HPDE6-E6E7 (cell line): ENCODE measurements at regions not wholly inside any gene's neighbourhood (a gene's known extent, or its start where the extent isn't known, plus 50 kb on each side); places are given as distances from the start of the nearest gene placed in this dataset.

ENCODE experiments used
- DNase-seq: peaks from one replicate; pipeline ENCODE4 v3.0.0; 2011; ENCODE audit warnings: missing footprints; ENCODE audit errors: extremely low spot score

DNA sequence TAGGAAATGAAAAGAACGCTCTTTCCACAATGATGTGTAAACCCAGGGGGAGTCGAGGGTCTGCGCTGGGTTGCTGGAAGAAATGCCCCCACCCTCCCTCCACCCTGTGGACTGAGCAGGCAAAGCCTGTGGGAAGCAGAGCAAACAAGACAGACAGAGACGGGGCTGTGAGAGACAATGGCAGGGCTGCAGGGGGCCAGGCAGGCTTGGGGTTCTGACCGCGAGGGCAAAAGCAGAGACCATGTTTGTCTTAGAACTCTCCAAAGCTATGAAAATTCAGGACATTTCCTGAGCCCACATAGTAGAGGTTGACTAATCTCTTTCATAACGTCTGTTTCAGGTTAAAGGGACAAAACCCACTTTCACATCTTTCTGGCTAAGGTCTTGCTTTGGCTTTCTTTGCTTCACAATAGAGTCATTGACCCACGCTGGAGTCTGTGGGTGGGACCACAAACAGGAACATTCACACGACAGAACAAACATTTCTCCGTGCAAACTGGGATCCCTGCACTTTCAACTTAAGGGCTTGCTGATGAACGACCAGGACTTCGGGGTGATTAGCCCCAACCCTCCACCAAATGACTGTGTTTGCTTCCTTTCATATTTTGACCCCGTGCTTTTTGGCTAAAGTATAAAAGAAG, 156.0 kb upstream of the TPM1 start:
- no peak for DNase-seq

DNA sequence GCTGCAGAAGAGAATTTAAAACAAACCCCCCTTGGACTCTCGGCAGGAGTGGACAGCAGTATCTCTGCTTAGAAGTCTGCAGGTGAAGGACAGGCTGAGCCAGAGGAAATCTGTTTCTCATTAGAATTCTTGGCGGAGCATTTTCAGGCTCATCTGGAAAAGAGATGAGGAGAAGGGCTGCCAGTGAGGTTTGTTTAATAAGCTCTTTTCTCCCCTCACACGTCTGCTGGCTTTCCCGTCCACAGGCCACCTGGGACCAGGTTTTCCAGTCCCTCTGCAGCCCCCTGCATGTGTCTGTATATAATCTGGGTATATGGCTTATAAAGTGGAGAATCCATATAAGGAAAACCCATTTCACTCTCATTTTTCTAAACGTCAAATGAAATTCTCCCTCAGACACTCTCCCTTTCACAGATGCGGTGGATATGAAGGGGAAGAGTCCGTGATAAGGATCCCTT, 155.4 kb upstream of the TPM1 start:
- DNase-seq, result no peak

DNA sequence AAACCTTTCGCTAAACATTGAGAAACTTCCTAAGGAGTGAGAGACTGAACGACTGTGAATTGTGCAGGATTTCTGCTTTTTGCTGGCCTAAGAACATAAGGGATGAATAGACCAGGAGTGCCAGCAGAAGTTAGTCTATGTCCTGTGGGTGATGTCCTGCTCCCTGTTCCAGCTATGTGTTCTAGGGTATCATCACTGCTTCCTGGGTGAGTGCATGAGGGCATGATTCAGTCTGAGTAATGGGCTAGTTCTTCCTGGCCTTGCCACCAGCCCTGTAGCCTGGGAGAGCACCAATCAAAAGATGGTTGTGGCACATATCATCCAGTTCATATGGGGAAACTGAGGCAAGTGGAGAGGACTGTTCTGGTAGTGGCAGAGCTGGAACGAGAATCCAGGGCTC, 153.9 kb upstream of the TPM1 start:
- DNase-seq, result no peak

DNA sequence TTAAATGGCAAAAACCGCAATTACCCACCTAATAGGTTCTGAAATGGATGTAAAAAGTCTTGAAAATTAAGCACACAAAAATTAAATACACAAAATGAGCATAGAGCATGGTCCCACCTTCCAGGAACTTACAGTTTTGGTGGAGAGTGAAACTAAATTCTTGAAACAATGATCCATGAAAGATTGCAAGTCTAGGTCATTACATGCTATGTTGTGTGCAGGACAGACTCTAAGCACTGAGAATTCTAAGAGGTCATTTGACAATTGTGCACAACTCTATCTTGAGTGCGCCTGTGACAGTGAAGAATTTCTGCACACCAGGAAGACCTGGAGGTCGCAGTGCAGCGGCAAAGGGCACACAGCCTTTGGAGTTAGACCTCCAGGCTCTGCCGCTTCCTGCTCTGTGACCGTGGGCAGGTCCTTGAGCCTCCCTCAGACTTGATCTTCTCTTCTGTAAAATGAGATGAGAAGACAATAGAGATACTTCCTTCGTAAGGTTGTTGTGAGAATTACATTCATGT, 153.3 kb upstream of the TPM1 start:
- no peak for DNase-seq

DNA sequence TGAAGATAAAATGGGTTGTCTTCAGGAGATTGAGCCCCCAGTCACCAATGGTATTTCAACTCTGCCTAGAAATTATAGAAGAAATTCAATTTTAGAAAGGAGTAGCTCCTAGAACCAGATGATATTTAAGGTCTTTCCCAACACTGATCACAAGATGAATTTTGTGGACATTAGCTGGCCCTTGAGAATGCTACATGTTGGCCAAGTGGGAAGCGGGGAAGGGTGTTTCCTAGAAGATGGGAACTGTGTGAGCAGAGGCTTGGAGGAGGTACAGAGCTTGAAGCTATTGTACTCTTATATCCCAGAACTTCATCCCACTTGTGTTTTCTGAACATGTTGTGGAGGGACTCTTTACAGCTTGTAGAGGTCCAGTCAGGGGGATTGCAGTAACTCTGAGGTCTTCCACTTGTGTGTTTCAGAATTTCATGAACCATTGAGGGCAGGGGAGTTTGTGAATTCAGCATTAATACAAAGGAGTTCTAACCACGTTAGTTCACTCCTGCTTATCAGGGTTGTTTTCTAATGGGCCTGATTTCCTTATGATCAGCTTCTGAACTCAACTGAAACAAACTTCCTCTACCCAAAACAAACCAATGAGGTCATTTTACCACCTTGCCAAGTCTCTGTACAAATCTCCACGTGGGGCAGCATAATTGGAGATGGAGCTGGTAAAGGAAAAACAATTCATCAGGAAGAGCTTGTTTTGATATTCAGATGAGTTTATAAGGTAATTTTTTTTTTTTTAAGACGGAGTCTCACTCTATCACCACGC, 152.6 kb upstream of the TPM1 start:
- no peak for DNase-seq

DNA sequence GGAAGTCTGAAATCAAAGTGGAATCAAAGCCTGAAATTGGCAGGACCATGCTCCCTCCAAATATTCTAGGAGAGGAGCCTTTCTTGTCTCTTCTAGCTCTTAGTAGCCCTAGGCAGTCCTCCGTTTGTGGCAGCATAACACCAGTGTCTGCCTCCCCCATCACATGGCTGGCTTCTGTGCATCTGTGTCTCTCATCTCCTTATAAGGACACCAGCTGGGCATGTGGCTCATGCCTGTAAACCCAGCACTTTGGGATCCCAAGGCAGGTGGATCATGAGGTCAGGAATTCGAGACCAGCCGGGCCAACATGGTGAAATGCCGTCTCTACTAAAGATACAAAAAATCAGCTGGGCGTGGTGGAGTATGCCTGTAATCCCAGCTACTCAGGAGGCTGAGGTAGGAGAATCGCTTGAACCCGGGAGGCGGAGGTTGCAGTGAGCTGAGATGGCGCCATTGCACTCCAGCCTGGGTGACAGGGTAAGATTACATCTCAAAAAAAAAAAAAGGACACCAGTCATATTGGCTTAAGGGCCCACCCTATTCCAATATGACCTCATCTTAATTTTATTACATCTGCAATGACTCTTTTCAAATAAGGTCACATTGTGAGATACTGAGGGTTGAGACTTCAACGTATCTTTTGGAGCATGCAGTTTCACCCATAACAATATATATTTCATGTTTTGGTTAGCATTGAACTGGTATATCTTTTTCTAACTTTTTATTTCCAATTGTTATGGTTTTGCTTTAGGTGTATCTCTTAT, 148.0 kb upstream of the TPM1 start:
- DNase-seq, result no peak

DNA sequence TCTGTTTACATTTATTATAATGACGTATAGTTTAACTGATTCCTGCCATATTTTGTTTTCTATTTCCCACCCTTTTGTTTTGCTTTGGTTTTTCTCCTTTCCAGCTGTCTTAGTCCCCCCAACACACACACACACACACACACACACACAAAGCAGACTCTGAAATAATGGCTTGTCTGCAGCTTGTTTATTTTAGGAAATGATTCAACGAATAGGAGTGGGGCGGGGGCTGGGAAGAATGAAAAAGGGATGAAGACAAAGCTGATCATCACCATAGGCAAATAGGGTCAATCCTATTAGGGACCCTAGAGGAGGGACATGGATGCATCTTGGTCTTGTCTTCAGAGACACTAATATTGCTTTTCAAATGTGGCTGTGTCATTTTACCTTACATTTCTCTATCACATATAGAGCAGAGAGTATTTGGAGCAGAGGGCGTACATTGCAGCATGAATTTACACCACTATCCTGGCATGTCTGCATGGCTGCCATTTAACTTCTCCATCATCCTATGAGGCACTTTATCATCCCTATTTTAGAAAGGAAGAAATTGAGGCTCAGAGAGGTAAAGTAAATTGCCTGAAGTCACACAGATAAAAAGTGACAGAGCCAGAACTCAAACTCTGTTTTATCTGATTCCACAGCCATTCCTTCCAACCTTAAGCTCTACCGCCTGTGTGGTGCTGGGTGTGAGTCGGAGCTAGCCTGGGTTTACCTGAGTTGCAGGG, 147.2 kb upstream of the TPM1 start:
- DNase-seq, result no peak

DNA sequence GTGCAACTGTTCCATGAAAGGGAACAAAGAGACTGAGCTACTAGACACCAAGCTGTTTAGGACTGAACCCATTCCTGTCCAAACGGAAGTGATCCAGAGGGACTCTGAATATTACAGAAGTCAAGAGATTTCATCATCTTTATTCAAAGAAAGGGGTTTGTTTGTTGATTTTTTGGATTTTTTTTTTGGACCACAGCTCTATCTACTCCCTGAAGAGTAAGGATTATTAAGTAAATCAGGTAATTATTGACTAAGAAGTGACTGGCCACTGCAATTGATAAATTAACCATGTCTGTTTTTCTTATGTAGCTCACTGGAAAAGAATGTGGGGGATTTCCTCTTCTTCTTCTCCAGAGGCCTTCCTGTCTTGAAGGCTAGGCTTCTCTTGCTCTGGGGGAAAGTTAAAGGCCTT, 146.6 kb upstream of the TPM1 start:
- peak; percentile 43 for DNase-seq

DNA sequence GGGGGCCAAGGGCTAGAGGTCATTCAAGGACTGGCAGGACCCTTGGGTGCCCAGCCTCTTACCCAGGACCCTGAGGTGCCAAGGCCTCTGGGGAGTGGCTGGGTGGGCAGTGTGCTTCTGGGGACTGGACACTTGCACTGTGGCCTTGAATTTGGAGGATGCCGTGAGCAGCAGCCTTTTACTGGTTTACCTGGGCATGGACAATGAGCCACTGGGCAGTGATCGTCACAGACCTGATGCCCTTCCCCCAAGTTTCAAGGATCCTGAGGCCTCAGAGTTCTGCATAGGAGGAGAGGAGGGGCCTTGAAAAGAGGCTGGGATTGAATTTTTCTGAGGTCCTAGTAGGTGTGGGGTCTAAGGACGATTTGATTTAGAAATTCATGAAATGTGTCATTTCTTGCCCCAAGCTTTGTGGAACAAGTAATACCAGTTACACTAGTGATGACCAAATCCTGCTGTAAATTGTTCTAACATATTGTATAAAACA, 146.1 kb upstream of the TPM1 start:
- DNase-seq, result peak; percentile 85

DNA sequence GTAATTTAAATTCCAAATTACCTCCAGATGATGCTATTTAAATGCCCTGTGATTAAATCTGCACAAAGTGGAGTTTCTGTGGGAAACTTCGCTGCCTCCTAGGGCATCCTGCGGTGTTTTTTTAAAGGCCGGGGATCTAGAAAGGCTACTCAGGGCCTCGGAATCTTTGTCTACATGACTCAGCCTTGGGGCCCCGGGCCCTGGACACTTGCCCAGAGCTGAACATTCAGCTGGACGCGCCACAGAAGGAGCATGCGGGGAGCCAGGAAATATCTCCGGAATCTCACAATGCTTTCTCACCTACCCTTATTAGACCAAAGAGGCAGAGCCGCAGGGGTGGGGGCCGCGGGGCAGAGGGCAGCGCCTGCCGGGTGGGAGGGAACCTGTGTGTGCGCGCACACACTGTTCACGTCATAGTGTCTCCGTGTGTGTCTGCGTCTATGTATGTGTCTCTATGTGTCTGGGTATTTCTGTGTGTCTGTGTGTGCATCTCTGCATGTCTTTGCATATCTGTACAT, 145.5 kb upstream of the TPM1 start:
- DNase-seq, result peak; percentile 91

DNA sequence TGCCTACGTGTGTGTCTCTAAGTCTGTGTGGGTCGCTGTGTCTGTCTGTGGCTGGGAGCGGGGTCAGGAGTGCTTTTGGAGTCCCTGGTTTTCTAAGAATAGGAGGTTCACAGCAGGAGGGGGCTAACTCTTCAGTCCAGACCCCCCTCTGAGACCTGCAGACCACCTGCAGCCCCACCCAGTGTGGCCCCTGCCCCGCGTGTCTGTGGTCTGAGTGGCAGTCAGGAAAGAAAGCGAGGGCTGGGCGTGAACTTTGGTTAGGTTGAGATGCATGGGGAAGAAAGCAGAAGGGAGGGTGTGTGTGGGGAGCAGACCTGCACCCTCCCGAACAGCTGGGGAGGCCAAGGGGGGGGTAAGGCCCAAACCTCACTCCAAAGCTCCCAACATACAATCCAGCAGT, 144.9 kb upstream of the TPM1 start:
- no peak for DNase-seq

DNA sequence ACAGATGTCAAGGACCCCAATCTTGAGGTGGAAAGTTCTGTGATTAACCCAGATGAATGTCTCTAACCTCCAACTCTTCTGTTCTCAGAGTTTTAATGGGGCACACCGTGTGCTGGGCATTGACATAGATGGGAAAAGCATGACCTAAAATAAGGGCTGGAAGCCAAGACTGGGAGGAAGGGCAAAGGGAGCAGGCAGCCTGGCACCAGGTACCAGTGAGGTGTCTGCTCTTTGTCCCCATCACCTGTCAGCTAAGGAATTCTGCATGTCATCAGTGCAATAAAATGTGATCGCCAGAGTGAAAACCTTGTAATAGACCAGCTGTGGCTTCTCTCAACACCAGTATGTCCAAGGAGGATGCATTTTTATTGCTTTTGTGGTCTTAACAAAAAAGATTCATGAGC, 143.5 kb upstream of the TPM1 start:
- DNase-seq, result no peak

DNA sequence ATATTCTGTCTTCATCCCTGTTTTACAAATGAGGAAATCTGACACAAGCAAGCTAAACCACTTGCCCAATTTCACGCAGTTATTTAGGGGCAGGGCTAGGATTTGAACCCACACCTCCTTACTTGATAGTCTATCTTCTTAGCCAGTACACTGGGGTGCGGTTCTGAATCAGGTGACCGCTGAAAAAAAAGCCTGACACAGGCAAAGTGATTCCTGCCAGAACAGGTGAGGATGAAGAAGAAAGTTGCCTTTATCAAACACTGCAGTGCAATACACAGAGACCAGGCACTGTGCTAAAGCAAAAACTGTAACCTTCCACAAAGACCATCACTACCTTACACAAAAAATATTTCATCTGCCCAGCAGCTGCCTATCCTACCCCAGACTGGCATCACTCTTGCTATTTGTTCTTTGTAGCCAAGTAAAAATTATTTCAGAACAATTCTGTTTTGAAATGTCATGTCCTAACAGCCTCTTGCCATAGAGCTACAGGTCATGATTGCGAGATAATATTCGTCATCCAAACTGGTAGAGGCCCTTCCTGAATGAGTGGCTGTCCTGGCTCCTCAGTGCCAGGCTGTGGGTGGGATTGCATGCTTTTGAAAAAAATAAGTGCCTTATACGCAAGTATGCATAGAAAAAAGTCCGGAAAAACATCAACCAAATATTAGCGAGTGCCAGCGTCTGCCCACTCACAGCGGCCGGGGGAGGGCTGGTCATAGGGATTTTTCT, 142.3 kb upstream of the TPM1 start:
- peak; percentile 50 for DNase-seq

DNA sequence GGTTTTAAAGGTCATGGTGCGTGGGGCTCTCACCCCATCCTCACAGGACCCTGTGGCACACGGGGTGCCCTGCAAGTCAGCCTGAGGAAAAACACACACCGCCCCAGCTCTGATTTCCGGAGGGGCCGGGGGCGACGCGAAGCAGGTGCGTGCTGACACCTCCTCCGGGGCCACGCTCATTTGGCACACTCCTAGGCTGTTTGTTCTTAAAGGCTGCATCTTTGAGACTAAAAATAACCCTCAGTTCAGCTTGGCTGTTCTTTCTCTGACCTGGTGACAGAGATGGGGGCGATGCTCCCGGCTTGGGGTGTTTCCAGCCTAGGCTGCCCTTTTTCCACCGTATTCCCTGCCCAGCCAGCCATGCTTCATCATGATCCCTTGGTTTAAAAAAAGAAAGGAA, 141.5 kb upstream of the TPM1 start:
- no peak for DNase-seq

DNA sequence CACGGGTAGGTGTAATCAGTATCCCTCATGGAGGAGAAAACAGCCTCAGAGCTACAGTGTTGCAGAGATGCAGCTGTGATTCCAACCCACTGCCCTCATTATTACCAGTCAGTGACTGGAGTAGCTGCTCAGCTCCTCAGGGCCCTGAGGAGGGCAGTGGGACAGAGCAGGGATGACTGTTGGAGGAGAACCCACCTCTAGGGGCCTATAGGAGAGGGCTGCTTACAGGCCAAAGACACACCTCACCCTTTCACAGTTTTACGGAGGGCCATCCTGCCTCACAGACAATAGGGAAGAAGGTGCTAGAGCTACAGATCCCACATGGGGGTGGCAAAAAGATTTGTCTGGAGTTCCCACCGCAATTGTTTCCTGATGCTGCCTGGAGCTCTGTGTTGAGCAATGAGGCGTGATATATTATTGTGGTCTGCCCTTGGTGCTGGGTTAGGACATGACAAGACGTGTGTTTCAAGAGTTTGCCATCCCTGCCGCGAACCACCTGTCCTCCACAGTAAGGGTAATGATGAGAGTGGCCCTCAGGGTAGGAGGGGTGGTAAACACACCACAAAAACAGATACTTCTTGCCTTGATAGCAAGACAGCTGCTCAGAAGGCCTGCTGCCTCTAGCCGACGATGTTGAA, 140.5 kb upstream of the TPM1 start:
- DNase-seq, result no peak

DNA sequence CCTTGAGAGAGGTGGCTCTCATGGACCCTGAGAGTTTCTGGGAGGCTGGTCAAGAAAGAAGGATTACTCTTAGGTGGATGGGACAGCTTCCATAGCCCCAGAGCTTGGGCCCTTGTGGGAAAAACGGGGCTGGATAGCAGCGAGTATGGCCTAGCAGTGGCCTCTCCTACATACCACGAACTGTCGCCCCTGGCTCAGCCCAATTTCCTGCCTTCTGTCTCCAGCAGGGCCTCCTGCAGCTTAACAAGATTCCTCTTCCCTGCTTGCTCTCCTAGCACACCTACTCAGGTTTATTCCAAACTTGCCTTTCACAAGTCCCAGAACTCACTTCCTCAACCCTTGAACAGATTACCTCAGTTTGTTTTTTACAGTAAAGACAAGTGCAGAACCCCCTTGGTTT, 139.7 kb upstream of the TPM1 start:
- no peak for DNase-seq

DNA sequence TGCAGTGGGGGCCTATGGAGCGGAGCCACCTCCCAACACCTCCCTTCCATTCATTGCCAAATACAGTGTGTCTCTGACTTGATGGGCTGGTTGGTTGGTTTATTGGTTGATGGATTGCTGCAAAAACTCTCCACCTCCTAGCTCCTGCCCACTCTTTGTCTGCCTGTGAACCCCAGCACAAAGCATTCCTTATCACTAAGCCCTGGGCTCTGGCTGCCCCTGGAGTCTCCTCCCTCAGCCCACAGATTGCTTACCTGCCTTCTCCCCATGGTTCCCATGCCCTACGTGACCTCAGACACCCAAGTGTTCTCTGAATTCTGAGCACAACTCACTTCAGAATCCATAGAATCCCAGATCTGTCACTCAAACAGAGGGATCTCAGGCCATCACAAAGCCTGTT, 139.1 kb upstream of the TPM1 start:
- no peak for DNase-seq

DNA sequence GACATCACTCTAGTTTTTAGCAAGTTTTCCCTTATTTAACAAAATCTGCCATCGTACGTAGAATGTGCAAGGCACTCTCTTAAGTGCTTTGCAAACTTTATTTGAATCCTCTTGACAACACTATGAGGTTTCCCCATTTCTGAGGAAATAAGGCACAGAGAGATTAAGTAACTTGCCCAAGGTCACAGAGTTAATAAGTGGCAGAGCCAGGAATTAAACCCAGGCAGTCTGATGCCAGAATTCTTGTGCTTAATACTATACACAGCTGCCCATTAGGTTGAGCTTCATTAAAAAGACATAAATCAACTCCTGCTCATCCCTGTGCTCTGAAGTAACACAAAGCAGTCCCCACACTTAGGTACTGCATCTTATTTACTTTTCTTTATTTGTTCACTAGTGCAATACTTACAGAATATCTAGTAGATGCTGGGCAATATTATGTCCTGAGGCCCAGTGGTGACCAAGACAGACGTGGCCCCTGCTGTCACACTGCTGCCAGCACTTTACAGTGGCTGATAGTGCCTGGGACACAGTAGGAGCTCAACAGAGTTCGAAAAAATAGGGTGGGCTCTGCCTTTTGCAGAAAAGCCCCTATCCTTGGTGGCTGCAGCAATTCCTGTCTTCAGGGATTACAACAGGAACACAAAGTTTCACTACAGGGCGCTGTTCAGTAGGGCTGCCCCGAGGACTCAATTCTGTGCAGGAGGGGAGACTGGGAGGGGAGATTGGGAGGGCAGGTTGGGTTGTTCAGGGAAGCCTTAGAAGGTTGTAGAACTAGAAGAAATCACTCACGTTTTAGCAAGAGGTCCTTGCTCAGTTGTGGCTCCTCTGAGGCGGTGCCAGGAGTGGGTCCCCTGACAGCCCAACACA, 138.3 kb upstream of the TPM1 start:
- DNase-seq, result no peak

DNA sequence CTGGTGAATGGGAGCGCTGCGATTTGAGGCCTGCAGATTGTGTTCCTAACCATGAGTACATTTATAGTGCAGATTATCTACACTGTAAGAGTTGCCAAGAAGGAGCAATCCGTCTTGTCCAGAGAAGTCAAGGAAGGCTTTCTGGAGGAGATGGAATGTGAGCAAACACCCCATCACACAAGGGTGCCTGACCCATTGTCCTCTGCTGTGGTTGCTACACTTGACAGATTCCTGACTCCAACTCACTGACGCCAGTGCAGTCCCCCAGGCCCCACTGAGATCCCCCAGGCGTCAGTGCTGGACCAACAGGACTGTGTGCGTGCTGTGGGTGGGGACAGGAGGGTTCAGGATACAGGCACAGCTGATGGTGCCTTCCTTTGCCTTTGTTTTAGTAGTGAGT, 135.9 kb upstream of the TPM1 start:
- DNase-seq, result no peak
